H54 (cell line): ENCODE measurements at regions not wholly inside any gene's neighbourhood (a gene's known extent, or its start where the extent isn't known, plus 50 kb on each side); places are given as distances from the start of the nearest gene placed in this dataset.
A peak's percentile ranks its signal among the peaks of the same experiment; 100 is the strongest.

Source experiments
- DNase-seq: peaks from one replicate; pipeline ENCODE4 v3.0.0; 2011; ENCODE audit warnings: low spot score, mixed read lengths; ENCODE audit not compliant: insufficient read length
- FAIRE-seq: peaks from 3 replicates; lab custom pipeline; 2011; peaks lifted over from hg19 to GRCh38; lab: Jason Lieb, UNC
- POLR2A ChIP-seq: IDR thresholded peaks from 2 replicates; pipeline ENCODE4 v1.6.1; 2011; ENCODE audit warnings: low read depth, mild to moderate bottlenecking, low read length

- TF ChIP-seq POLR2A: no peak
- no peak for FAIRE-seq
- no peak for DNase-seq
Measured at GRCh38 chr20:40806929-40807820, 118.1 kb upstream of the MAFB start.

DNA sequence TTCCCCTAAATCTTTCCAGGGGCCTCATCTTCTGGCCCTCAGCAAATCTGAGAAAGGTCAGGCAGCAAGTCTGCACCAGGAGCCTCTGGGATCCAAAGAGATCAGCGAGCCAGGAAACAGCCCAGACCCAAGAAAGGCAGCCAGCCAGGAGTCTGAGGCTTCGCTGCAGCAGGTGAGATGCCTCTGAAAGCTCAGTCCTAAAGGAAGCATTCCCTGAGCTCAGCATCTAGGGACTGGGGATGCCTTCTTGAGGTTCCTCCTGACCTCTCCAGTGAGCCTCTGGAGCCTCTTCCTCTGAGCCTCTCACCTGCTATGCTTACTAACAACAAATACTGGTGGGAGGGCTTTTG lies 118.8 kb upstream of the MAFB start:
- no peak for TF ChIP-seq POLR2A
- DNase-seq (no peak), FAIRE-seq (no peak)

DNA sequence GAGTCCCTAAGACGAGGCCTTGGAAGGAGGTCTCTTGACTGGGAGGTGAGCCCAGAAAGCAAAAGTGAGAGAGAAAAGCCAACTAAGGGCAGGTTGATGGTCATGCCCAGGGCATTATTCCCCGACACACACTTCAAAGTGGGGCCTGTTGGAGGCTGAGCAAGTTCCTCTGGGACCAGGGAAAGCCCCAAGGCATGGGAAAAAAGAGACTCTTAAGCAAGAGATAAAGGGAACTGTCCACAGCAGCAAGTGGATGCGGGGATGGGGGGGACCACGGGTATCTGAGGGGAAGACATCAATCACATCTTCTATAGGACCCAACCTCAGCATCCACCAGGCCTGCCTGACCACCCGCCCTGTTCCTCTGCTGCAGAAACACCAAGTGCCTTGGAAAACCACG lies 119.9 kb upstream of the MAFB start:
- FAIRE-seq (no peak), DNase-seq (no peak)
- no peak for TF ChIP-seq POLR2A

- TF ChIP-seq POLR2A: no peak
- FAIRE-seq: no peak
- DNase-seq: no peak
Measured at GRCh38 chr20:40809361-40809760, 120.3 kb upstream of the MAFB start.

DNA sequence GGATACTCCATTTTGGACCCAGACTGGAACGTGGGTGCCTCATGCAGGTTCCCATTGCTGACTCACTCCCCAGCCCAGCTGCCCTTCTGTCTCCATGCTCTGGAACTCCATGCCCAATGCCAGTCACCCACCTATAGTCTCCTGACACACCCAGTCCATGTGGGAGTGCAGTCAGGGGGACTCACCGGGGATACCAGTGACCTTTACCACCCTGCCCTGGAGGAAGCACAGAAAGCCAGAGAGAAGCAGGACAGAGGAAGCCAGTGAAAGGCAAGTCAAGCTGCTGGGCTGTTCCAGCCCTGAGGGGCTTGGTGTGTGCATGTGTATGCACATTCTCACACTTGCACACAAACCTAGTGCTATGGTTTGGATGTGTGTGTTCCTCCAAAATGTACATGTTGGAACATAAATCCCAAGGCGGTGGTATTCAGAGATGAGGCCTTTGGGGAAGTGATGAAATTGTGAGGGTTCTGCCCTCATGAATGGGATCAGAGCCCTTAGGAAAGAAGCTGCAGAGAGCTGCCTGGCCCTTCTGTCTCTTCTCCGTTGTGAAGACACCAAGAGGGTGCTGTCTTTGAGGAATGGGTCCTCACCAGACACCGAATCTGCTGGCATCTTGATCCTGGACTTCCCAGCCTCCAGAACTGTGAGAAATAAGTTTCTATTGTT lies 121.4 kb upstream of the MAFB start:
- FAIRE-seq: no peak
- no peak for DNase-seq
- no peak for TF ChIP-seq POLR2A

DNA sequence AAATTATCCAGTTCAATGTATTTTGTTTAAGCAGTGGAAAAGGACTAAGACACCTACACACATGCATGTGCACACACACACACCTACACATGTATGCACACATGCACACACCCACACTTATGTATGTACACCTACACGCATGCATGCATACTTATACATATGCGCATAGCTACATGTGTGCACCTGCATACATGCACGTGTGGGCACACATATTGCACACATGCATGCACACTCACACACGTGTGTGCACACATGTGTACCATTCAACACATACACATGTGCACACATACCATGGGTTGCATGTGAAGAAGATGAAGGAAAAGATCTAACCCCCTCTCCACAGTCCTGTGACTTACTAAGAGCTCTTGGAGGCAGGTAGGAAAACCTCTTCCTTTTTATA lies 122.0 kb upstream of the MAFB start:
- FAIRE-seq: no peak
- no peak for DNase-seq
- no peak for TF ChIP-seq POLR2A

GRCh38 chr20:40811660-40812414 lies 122.8 kb upstream of the MAFB start:
- no peak for TF ChIP-seq POLR2A
- FAIRE-seq (no peak), DNase-seq (no peak)

GRCh38 chr20:40812415-40812925 lies 123.4 kb upstream of the MAFB start:
- no peak for TF ChIP-seq POLR2A
- FAIRE-seq (no peak), DNase-seq (no peak)

DNA sequence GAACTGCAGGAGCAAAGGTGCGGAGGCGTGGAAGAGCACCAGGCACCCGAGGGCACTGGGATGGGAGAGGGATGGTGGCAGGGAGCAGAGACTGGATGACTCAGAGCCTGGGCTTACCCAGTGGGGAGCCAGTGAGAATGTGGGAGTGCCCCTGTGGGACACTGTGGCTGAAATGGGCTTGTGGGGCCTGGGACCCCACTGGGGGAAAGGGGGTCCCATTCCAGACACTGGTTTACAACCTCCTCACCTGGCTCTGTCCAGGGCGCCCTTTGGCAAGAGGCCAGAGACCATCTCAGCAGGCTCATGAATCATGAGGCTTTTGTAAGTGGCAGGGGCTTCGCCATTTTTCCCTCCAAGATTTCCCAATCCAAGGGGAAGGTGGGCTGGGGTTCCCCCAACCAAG lies 124.0 kb upstream of the MAFB start:
- no peak for FAIRE-seq

GRCh38 chr20:40813708-40814630 lies 124.9 kb upstream of the MAFB start:
- DNase-seq (no peak), FAIRE-seq (no peak)
- no peak for TF ChIP-seq POLR2A

More for the DNA sequence above, 124.0 kb upstream of the MAFB start:
- no peak for TF ChIP-seq POLR2A
- peak; percentile 29 for DNase-seq

DNA sequence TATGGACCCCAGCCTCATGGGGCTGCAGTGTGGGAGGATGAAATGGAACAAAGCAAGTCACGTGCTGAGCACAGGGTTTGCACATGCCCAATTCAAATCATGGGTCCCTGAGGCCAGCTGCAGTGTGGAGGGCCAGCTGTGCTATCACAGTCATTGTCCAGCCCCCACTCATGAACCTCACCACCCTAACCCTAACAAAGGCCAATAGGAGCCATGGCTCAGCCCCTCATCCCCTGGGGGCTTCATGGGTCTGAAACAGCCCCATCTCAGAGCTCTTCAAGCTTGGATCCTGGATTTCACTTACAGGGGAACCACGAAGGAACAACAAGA lies 125.6 kb upstream of the MAFB start:
- no peak for TF ChIP-seq POLR2A
- FAIRE-seq: no peak
- no peak for DNase-seq

DNA sequence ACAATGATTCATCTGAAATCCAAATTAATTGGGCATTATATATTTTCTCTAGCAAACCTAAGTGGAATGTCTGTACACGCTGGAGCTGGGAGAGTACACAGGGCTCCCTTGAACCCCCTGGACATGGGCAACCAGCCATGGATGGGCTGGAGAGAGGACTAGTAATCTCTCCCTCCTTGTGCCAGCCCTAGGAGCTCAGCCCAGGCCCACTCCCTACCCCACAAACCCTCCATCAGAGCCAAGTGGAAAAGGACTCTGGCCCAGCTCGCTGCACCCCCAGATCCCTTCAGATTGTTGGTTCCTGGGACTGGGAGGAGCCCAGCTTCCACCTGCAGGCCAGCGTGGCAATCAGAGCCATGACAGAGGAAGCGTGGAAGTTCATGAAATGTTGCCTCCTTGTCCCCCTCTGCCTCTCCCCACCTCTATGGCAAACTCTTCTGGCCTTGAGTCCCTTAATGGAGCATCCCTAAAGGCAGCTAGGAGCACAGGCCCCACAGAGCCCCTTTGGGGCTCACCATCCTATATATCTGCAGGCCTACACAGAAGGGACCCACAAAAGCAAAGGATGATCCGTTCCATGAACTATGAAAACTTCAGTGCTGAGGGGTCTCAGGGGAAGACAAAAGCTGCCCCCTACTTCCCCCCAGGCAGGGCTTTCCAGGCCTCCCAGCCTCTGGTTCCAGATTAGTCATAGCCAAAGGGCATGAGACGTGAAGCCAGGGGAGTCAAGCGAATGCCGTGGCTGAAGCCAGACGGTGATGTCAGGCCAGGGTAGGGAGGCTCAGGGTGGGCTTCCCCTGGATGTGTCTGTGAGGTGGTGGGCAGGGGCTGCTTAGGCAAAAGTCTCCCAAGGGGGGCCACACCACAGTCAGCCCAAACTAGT lies 126.4 kb upstream of the MAFB start:
- DNase-seq (no peak), FAIRE-seq (no peak)

DNA sequence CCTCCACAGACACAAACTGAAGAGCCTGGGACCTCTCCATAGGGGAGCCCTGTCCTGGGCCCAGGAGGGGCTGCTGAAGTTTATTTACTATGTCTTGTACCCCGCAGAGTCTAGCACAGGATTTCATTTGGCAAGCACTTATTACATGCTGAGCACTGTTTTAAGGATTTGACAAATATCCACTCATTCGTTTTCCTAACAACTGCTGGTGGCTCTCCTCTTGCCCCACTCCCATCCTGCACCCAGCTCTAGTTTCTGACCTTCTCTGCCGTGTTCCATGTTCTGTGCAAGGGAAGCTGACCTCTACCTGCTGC lies 127.0 kb upstream of the MAFB start:
- DNase-seq (no peak), FAIRE-seq (no peak)
- no peak for TF ChIP-seq POLR2A

More for the DNA sequence above, 126.4 kb upstream of the MAFB start:
- TF ChIP-seq POLR2A: no peak
